HepG2 (cell line): ENCODE measurements at regions not wholly inside any gene's neighbourhood (a gene's known extent, or its start where the extent isn't known, plus 50 kb on each side); places are given as distances from the start of the nearest gene placed in this dataset.

ENCODE experiments used
- ATAC-seq: fragments of 200-7000 bp; cut with Tn5 transposase; 3 replicates; pipeline ENCODE4 v1.9.1; 2020; ENCODE audit warnings: mild to moderate bottlenecking, moderate library complexity
- BruUV-seq: library from RNA; stranded (reverse); fragments of 400-500 nt; replicated peaks from 2 replicates; lab custom pipeline; 2021; lab: Mats Ljungman, UMichigan
- CTCF ChIA-PET: fragments of 300-600 bp; formaldehyde crosslinking; extraction: SDS; loops from one replicate; lab custom pipeline; 2021; ENCODE audit warnings: low total read pairs, inconsistent platforms, low intra/inter-chr PET ratio; lab: Yijun Ruan, JAX
- POLR2A ChIA-PET: fragments of 350-600 bp; sonication (Branson Sonifier 250); formaldehyde crosslinking; loops from one replicate; lab custom pipeline; 2020; ENCODE audit warnings: antibody characterized with exemption, inconsistent platforms; lab: Yijun Ruan, JAX
- DNase-seq: peaks from one replicate; pipeline ENCODE4 v3.0.0-alpha.2; 2015; ENCODE audit warnings: low spot score
- FAIRE-seq: peaks from 3 replicates; lab custom pipeline; 2011; peaks lifted over from hg19 to GRCh38; lab: Jason Lieb, UNC
- H2AFZ ChIP-seq: one replicate; pipeline ENCODE4 v1.6.1; 2011; ENCODE audit warnings: low read length, inconsistent platforms
- H3K27ac ChIP-seq: fragments of 300-600 bp; 3 replicates; pipeline ENCODE4 v1.8.0; 2011; ENCODE audit warnings: mixed run types, mild to moderate bottlenecking, mixed read lengths, low read length, inconsistent platforms; ENCODE audit not compliant: insufficient read depth; ENCODE audit errors: extremely low read length
- H3K27me3 ChIP-seq, 2 experiments: fragments of 200-600 bp in 1 of 2; 2 replicates in 1 of 2; 3 replicates in 1 of 2; pipeline versions ENCODE4 v1.6.0 to v1.8.0; 2011; ENCODE audit warnings: low read length in 2 of 2, mild to moderate bottlenecking in 2 of 2, moderate library complexity in 2 of 2, inconsistent platforms in 1 of 2; ENCODE audit not compliant: insufficient read depth in 2 of 2, control insufficient read depth in 1 of 2
- H3K36me3 ChIP-seq, 2 experiments: fragments of 200-600 bp in 1 of 2; replicated peaks in 1 of 2; 2 replicates in 1 of 2; 3 replicates in 1 of 2; pipeline versions ENCODE4 v1.5.1 to v1.8.0; 2011; ENCODE audit warnings: low read length in 2 of 2, inconsistent platforms in 1 of 2; ENCODE audit not compliant: insufficient read depth in 2 of 2, control insufficient read depth in 1 of 2
- H3K4me1 ChIP-seq: 2 replicates; pipeline ENCODE4 v1.5.1; 2012; ENCODE audit warnings: low read length, inconsistent platforms; ENCODE audit not compliant: insufficient read depth
- H3K4me2 ChIP-seq: 2 replicates; pipeline ENCODE4 v1.6.0; 2011; ENCODE audit warnings: low read depth, low read length, inconsistent platforms
- H3K4me3 ChIP-seq, 3 experiments: fragments of 200-600 bp in 1 of 3; sonication (generic), shearing (Covaris generic) in 1 of 3; replicated peaks in 1 of 3; 2 replicates each; pipeline ENCODE4 v1.5.1; 2011 to 2016; ENCODE audit warnings: low read length in 3 of 3, inconsistent platforms in 2 of 3, low read depth in 2 of 3, mild to moderate bottlenecking in 2 of 3, control low read depth in 1 of 3, mixed read lengths in 1 of 3; ENCODE audit not compliant: insufficient read depth in 1 of 3
- H3K79me2 ChIP-seq: one replicate; pipeline ENCODE4 v1.6.1; 2011; ENCODE audit warnings: low read length, inconsistent platforms; ENCODE audit not compliant: insufficient read depth
- H3K9ac ChIP-seq: 2 replicates; pipeline ENCODE4 v1.6.0; 2011; ENCODE audit warnings: mild to moderate bottlenecking, low read depth, low read length, inconsistent platforms; ENCODE audit not compliant: insufficient read depth
- H3K9me3 ChIP-seq: 2 replicates; pipeline ENCODE4 v1.5.1; 2012; ENCODE audit warnings: mild to moderate bottlenecking, low read length
- H4K20me1 ChIP-seq: 2 replicates; pipeline ENCODE4 v1.6.0; 2011; ENCODE audit warnings: inconsistent platforms, mild to moderate bottlenecking, low read length, moderate library complexity; ENCODE audit not compliant: insufficient read depth
- HNRNPUL1 ChIP-seq: fragments of 200-400 bp; formaldehyde crosslinking; IDR thresholded peaks from 2 replicates; pipeline ENCODE4 v1.6.1; 2017; ENCODE audit warnings: low read depth, mild to moderate bottlenecking, low read length, moderate library complexity
- MXD1 ChIP-seq: sonication (generic); formaldehyde crosslinking; IDR thresholded peaks from 2 replicates; pipeline ENCODE4 v1.4.0; 2020; ENCODE audit warnings: mild to moderate bottlenecking, missing genetic modification reagents
- RAD21 ChIP-seq: fragments of 450-650 bp; formaldehyde crosslinking; IDR thresholded peaks from 2 replicates; pipeline ENCODE4 v1.5.0; 2020; ENCODE audit warnings: mild to moderate bottlenecking
- SMC3 ChIP-seq: IDR thresholded peaks from 2 replicates; pipeline ENCODE4 v1.6.1; 2011; ENCODE audit warnings: low read length, improper control_type of control experiment
- SPEN ChIP-seq: sonication (generic); formaldehyde crosslinking; IDR thresholded peaks from 2 replicates; pipeline ENCODE4 v1.5.1; 2020; ENCODE audit warnings: low read depth, mild to moderate bottlenecking, missing genetic modification reagents
- ZNF251 ChIP-seq: sonication (generic); formaldehyde crosslinking; IDR thresholded peaks from 2 replicates; pipeline ENCODE4 v1.9.0; 2021; ENCODE audit warnings: mild to moderate bottlenecking, missing genetic modification reagents
- ZNF597 ChIP-seq: sonication (generic); formaldehyde crosslinking; IDR thresholded peaks from 2 replicates; pipeline ENCODE4 v1.5.0; 2020; ENCODE audit warnings: missing genetic modification reagents
- WGBS: methylation state at CpG from one replicate; pipeline ENCODE4 v1.1.6; 2017; ENCODE audit warnings: low lambda C conversion rate; 5-methylcytosine and 5-hydroxymethylcytosine counted together
- in situ Hi-C: cut with HindIII; loops from 2 replicates; pipeline ENCODE4 v1.10.0; 2017; ENCODE audit warnings: low pct_unique_long_range_greater_than_20kb; ENCODE audit not compliant: extremely low pct_ligation_motif_present
- intact Hi-C: fragments of 100-400 bp; cut with micrococcal nuclease; formaldehyde crosslinking; loops from one replicate; pipeline ENCODE4 v1.10.0; 2022; ENCODE audit not compliant: unreplicated experiment
- TF ChIP-seq, protein P1 (sequence below): sonication (generic); formaldehyde crosslinking; IDR thresholded peaks from 2 replicates; pipeline ENCODE4 v1.9.0; 2021; ENCODE audit warnings: mild to moderate bottlenecking, missing genetic modification reagents
- TF ChIP-seq, protein P2 (sequence below): sonication (generic); formaldehyde crosslinking; IDR thresholded peaks from 2 replicates; pipeline ENCODE4 v1.4.0; 2020; ENCODE audit warnings: missing genetic modification reagents, borderline replicate concordance

DNA sequence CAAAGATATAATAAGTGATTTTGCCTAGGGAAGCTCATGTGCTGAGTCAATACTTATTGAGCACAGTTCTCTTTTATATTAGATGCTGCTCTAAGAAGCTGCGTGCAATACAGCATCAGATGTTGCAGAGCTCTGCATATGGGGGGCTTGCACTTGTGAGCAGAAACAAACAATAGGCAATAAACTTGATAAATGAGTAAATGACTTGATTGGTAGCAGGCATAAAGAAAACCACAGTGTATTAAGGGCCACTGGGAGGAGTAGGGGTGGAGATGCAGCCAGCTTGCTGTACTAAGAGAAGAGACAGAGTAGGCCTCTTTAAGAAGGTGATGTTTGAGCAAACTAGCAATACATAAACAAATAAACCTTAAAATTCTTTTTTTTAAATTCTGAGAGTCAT, 598.5 kb upstream of the ADAMTS5 start (continued):
- TF ChIP-seq, protein P1, sequence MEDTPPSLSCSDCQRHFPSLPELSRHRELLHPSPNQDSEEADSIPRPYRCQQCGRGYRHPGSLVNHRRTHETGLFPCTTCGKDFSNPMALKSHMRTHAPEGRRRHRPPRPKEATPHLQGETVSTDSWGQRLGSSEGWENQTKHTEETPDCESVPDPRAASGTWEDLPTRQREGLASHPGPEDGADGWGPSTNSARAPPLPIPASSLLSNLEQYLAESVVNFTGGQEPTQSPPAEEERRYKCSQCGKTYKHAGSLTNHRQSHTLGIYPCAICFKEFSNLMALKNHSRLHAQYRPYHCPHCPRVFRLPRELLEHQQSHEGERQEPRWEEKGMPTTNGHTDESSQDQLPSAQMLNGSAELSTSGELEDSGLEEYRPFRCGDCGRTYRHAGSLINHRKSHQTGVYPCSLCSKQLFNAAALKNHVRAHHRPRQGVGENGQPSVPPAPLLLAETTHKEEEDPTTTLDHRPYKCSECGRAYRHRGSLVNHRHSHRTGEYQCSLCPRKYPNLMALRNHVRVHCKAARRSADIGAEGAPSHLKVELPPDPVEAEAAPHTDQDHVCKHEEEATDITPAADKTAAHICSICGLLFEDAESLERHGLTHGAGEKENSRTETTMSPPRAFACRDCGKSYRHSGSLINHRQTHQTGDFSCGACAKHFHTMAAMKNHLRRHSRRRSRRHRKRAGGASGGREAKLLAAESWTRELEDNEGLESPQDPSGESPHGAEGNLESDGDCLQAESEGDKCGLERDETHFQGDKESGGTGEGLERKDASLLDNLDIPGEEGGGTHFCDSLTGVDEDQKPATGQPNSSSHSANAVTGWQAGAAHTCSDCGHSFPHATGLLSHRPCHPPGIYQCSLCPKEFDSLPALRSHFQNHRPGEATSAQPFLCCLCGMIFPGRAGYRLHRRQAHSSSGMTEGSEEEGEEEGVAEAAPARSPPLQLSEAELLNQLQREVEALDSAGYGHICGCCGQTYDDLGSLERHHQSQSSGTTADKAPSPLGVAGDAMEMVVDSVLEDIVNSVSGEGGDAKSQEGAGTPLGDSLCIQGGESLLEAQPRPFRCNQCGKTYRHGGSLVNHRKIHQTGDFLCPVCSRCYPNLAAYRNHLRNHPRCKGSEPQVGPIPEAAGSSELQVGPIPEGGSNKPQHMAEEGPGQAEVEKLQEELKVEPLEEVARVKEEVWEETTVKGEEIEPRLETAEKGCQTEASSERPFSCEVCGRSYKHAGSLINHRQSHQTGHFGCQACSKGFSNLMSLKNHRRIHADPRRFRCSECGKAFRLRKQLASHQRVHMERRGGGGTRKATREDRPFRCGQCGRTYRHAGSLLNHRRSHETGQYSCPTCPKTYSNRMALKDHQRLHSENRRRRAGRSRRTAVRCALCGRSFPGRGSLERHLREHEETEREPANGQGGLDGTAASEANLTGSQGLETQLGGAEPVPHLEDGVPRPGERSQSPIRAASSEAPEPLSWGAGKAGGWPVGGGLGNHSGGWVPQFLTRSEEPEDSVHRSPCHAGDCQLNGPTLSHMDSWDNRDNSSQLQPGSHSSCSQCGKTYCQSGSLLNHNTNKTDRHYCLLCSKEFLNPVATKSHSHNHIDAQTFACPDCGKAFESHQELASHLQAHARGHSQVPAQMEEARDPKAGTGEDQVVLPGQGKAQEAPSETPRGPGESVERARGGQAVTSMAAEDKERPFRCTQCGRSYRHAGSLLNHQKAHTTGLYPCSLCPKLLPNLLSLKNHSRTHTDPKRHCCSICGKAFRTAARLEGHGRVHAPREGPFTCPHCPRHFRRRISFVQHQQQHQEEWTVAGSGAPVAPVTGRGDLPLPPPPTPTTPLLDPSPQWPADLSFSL (CRISPR knock-in tag): no peak
- TF ChIP-seq ZNF251 (no peak), MXD1 (CRISPR knock-in tag) (no peak), HNRNPUL1 (no peak)

GRCh38 chr21:27564684-27565301, 597.9 kb upstream of the ADAMTS5 start:
- H2AFZ ChIP-seq: no peak overlapping the region
- ATAC-seq: peak; percentile 45; the same call in 1 of the 3 replicates
- no peak overlapping the region for H3K4me3 ChIP-seq
- no peaks in the 10 kb centered on the region for H3K36me3 ChIP-seq
- in situ Hi-C loops: loop anchor here (25.0 kb wide), 1 partner anchor 98 kb away; no protein-coding TSS in a partner anchor
- H3K4me2 ChIP-seq: no peak overlapping the region
- ChIA-PET POLR2A (no interaction called here), CTCF (no interaction called here)
- no peaks in the 10 kb centered on the region for H3K79me2 ChIP-seq
- H3K4me1 ChIP-seq: no peaks in the 10 kb centered on the region
- no peaks in the 10 kb centered on the region for H3K27me3 ChIP-seq
- H3K9ac ChIP-seq: no peak overlapping the region
- no peaks in the 10 kb centered on the region for H4K20me1 ChIP-seq
- FAIRE-seq: no peak
- peaks cover 90% of the 10 kb centered on the region for H3K9me3 ChIP-seq
- WGBS: 6% methylated on average over 1 of the region's 1 CpG
- no TSS peak for BruUV-seq
- no peak for DNase-seq
- intact Hi-C loops: no loop called here
- H3K27ac ChIP-seq: no peak overlapping the region
- TF ChIP-seq SPEN (CRISPR knock-in tag): no peak
- TF ChIP-seq SMC3: peak; percentile 29; the same call in 1 of the 2 replicates
- 0 out of 2 replicates have a peak, but pooled peaks have one; percentile 15 for TF ChIP-seq RAD21 (CRISPR knock-in tag)
- TF ChIP-seq, protein P2, sequence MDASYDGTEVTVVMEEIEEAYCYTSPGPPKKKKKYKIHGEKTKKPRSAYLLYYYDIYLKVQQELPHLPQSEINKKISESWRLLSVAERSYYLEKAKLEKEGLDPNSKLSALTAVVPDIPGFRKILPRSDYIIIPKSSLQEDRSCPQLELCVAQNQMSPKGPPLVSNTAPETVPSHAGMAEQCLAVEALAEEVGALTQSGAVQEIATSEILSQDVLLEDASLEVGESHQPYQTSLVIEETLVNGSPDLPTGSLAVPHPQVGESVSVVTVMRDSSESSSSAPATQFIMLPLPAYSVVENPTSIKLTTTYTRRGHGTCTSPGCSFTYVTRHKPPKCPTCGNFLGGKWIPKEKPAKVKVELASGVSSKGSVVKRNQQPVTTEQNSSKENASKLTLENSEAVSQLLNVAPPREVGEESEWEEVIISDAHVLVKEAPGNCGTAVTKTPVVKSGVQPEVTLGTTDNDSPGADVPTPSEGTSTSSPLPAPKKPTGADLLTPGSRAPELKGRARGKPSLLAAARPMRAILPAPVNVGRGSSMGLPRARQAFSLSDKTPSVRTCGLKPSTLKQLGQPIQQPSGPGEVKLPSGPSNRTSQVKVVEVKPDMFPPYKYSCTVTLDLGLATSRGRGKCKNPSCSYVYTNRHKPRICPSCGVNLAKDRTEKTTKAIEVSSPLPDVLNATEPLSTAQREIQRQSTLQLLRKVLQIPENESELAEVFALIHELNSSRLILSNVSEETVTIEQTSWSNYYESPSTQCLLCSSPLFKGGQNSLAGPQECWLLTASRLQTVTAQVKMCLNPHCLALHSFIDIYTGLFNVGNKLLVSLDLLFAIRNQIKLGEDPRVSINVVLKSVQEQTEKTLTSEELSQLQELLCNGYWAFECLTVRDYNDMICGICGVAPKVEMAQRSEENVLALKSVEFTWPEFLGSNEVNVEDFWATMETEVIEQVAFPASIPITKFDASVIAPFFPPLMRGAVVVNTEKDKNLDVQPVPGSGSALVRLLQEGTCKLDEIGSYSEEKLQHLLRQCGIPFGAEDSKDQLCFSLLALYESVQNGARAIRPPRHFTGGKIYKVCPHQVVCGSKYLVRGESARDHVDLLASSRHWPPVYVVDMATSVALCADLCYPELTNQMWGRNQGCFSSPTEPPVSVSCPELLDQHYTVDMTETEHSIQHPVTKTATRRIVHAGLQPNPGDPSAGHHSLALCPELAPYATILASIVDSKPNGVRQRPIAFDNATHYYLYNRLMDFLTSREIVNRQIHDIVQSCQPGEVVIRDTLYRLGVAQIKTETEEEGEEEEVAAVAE: no peak
- no peak for TF ChIP-seq ZNF597 (CRISPR knock-in tag)
